Astrocyte of the hippocampus (primary cell): ENCODE measurements at regions not wholly inside any gene's neighbourhood (a gene's known extent, or its start where the extent isn't known, plus 50 kb on each side); places are given as distances from the start of the nearest gene placed in this dataset.

ENCODE experiments used
- DNase-seq: peaks from one replicate; pipeline ENCODE4 v3.0.0; 2011; ENCODE audit warnings: low read depth, low spot score

DNA sequence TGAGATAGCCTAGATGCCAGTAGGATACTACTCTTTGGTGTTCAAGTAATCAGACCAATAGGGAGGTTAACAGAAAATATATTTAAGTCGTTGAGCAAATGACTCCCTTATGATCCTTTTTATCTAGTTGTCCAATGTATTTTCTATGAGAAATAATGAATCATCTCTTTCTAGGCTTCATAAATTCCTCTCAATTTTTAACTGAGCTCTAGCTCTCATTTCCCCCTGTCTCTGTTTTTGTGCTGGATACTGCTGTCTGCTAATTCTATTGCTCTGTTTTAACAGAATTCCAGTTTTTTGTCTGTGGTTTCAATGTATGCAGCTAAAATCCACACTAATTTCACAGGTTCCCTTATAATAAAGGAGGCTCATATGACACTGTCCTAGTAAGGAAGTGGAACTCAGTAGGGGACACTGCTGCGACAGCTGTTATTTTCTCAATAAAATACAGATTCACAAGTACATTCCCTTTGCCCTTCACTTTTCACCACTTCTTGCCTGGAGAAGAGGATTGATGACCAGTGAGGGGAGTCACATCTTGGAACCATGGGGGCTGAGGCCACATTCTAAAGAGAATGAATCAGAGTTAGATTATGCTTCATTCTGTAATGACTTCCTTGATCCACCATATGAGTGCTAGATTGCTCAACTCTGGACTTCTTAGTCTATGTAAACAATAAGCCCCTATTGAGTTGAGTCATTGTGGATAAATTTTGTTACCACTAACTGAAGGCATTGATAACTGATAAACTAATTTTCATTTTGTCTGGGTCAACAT lies 558.7 kb upstream of the KCNMB2 start:
- DNase-seq, result peak; percentile 66

DNA sequence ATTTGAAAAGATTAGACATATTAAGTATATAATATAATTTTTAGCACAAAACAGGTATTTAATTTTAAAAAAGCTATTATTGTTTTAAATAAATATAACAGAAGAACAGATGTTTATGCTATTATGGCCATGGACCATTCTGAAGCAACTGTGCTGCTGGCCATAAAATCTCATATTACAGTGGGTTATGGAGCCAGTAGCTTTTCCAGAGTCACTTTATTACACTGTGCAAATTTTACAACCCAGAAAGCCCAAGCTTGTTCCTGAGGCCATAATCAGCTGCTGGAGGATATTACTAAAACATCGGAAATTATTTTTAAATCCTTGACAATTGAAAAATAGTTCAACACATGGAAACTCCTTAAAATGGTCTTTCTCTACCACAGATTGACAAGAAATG lies 557.3 kb upstream of the KCNMB2 start:
- no peak for DNase-seq

DNA sequence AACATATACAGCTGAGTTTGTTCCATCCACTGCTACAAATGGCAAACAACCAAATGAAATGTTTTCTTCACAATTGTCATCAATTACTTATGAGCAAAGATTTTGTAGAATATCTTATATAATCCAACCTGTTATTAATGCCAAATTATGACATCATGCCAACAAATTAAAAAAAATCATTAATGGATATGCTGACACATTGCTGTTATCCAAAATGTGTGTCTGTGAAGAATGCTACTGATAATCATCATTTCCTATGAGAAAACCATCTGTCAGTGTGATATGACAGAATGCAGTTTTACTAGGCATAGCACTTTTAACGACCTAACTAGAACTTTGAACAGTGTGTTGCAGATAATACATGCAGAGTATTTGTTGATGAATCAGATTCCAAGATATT lies 556.5 kb upstream of the KCNMB2 start:
- DNase-seq, result no peak

DNA sequence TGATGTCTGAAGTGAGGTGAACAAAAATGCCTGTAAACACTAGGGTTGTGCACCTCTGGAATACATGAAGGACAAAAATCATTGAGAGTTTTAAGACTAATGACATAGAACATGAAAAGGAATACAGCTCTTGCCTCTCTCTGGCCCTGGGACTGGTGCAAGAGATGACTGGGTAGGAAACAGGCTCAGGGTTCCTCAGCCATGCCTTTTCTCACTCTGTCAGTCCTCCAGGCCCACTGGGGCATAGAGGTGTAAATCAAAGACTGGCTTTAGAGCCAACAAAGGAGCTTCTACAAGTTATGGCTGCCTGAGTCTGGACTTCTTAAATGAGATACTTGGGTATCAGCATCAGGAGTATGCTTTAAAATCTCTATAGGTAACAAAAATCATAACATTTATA lies 554.7 kb upstream of the KCNMB2 start:
- DNase-seq, result no peak

DNA sequence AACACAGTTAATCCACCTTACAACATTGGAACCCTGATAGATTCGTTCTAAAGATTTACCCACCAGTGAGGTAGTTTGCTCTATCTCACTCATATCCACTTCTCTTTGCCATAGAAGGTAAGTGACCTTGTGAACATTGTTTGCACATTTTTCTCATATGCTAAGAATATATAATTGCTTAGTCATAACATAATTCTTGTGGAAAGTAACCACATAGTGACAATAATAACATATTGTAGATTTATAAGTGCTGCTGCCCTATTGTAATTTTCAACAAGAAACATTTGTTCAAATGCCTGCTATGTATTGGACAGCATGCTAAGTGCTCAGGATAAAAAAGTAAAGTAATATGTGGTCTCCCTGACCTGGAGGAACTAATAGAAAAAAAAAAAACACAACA lies 554.2 kb upstream of the KCNMB2 start:
- peak; percentile 15 for DNase-seq

DNA sequence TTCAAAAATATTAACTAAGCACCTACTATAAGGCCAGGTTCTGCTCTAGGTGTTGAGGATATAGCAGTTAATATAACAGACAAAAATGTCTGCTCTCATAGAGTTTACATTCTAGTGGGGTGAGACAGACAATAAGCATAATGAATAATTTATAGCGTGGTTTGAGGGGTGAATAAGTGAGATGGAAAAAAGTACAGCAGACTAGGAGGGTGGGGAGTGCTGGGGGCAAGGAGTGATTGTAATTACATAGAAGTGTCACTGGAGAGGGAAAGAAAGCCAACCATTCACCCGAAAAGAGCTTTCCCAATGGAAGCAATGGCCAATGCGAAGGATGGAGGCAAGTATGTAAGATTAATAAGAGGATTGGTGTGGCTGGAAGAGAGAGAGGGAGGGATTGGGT lies 552.9 kb upstream of the KCNMB2 start:
- peak; percentile 61 for DNase-seq

DNA sequence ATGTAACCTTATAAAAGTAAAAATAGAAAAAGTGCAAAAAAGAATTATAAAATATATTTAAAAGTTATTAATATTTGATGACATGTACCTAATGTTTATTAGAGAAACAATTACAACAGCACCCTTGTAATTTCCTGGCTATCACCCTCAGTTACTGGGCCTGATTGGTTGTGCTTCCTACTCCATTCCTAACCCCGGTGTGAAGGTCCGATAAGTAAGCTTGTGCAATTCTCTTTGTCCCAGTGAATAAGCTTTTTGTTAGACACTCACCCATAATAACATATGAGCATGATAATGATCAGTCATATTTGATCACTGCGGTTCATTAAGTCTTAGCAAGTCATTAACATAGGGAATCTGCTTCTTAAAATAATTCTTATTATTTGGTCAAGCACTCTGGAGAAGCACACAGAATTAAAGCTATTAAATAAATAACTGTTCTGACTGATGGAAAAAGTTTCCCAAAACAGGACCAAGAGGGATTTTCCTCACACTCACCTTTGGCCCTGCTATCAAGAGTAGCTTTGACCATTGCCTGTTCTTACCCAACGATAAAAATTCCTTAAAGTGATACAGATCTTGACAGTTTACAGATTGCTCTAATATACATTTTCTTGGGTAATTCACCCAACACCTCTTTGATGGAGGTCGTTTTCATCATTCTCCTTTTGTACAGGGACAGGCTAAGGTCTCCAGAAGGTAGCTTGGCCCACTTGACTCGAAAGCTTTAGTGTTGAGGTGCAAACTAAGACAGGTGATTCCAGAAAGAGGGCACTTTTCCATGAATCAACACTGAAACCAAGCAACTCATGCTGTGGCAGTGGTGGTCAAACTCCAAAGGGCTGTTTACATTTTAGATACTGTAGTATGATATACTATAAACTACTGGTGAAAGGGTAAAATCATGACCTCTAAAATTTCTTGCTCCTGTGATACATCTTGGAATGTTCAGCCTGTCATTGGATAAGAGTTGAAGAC lies 543.0 kb upstream of the KCNMB2 start:
- DNase-seq, result no peak

DNA sequence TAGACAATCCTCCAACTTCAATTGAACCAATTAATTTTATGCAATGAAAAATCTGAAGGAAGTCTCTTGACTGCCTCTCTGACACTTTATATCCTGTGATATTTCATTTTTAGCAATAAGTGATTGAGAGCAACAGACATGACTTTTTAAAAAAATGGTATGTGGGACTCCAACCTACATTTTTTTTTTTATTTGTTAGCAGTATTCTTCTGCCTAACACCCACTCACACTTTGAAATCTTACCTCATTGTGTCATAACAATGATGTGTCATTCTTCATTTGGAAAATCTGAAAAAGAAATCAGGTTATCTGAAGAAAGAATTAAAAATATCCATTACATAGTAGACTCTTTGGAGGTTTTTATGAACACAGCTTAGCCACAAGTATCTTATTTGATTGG lies 541.3 kb upstream of the KCNMB2 start:
- no peak for DNase-seq

DNA sequence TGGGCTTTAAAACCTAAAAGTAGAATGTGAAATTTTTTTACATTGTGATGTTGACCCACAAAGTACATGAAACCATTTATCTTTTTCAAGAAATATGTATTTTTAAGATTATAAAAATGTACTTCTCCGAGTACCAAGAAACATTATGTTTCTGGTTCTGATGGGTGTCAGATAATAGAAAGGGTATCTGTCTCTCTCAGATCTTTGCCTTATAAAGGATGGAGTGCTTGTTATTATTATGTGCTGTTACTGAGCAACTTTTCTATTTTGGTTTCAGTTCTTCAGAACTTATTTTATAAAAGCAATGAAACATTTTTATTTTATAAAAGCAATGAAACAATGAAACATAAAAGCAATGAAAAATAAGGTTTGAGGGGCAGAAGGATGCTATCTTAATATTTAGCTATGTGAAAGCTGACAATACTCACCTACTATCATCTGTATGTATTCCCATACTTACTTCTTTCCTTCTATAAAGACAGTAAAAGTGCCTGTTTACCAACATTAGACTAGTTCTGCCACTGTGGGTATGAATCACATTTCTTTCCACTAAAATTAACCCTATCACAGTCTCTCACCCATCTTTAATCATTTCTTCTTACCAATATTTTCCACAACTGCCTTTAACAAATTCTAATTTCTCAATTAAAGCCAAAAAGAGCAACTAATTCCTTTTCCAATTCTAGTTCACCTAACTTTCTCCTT lies 540.7 kb upstream of the KCNMB2 start:
- no peak for DNase-seq

DNA sequence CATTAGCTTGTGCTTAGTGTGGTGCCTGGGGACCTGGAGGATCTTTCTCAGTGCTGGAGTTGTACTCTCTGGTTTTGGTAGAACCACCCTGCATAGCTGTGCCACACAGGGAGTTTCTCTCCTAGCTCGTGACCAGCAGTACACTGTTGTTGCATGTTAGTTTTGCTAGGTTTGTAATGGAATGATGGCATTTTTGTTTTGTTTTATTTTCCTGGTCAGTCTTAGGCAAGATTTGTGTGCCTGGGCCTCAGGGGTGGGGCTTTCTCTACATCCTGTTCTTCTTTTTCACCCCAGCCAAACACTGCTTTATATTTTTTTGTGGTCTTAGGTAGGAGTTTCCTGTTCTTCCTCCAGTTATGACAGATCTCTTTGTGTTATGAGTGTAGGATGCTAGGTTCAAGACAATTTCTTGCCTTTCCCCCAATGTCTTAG lies 534.5 kb upstream of the KCNMB2 start:
- DNase-seq, result no peak

DNA sequence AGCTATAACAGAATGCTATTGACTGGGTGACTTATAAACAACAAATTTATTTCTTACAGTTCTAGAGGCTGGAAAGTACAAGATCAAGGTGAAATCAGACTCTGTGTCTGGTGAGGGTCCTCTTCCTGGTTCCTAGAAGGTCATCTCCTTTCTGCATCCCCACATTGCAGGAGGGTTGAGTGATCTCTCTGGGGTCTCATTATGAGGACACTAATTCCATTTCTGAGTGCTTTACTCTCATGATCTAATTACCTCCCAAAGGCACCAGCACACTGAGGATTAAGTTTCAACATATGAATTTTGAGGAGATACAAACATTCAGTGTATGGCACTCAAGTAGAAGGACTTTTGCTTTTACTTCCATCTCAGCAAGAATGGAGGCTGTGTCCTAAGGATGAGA lies 534.1 kb upstream of the KCNMB2 start:
- no peak for DNase-seq

DNA sequence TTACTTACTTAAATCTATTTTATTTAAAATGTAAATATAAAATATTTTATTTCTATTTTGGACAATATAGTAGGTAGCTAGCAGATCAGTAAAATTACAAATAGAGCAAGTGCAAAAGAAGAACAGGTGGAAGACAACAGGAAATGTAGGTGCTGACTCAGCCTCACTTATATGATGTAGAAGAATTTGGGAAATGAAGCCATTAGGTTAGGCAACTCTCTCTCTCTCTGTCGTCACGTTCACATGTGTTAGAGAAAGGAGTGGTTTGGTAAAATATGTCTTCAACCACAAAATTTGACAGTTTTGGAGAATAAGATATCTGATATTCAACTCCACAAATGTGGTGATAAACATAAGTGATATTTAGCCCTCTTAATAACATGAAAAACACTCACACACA lies 532.5 kb upstream of the KCNMB2 start:
- DNase-seq, result no peak

DNA sequence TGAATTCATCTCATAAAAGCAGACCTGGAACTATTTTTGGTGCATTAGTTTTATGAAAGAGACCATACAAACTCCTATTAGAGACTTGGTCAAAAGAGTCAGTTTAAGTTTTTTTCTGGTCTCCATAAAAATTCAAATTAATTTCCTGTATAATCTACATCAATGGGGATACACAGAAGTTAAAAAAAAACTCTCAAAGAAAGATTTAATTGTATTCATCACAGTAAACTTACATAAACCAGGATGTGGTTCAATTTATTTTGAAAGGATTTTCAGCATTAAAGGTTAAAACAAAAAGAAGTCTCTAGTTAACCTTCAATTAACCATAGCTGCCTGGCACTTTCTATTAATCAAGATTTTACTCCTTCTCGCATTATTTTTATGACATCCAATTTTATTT lies 530.3 kb upstream of the KCNMB2 start:
- DNase-seq, result no peak

DNA sequence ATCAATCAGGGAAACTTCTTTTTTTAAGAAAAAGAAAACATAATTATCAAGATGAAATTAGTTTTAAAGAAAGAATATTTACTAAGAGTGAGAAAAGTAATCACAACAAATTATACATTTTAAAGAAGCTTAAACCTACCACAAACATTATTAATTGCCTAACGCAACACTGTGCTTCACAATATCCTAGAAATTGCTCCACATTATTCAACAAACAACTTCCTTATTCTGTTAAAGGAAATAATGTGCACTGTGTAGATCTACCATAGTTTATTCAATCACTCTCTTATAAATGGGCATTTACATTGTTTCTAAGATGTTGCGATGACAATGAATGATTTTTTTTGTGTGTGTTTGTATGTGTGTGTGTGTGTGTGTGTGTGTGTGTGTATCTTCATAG lies 525.9 kb upstream of the KCNMB2 start:
- DNase-seq, result no peak

DNA sequence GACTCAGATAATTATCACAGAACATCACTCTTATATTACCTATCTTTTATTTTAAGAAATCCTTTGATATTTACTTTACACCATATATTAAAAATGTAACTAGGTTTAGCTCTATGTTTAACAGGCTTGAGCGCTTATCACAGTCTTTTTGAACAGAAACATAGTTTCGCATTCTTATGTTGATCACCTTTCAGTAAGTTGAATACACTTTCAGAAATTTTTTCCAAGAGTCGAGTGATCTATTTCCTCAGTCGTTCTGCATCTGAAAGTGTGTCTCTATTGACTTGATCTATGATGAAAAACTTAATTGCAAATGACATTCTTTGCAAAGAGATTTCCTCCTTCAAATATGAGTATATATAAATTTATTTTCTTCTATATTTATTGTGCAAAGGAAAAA lies 516.6 kb upstream of the KCNMB2 start:
- DNase-seq, result no peak

DNA sequence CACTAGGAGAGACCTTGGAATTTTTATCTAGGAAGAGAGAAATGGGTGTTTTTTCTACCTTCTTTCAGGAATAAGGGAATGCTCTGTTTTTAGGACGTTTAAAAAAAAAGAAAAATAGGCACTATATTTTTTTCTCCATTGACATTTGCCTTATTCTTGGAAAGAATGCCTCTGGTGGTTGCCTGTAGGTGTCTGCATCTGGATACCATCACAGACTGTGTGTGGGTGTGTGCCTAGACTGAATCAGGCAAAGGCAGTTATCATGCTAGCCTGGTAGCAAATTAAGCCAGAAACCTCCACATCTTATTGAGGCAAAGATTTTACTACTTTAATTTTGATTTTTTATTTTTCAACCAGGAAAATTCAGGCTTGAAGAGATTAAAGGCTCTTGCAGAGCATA lies 513.6 kb upstream of the KCNMB2 start:
- no peak for DNase-seq

DNA sequence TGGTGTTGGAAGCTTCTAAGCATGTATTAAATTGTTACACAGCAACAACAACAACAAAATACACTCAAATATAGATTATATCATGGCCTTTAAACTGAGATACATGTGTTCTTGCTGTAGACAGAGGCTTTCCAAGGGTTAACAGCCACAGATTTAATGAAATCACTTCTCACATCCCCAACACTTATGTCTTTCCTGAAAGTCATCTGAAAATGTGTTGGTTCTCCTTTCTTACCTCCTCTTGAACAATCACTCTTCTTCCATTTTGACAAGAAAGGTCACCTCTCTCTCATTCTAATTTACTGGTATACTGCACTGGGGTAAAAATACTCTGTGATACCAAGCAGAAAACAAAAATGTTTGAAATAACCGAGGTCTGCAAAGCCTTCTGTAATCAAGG lies 507.3 kb upstream of the KCNMB2 start:
- no peak for DNase-seq

DNA sequence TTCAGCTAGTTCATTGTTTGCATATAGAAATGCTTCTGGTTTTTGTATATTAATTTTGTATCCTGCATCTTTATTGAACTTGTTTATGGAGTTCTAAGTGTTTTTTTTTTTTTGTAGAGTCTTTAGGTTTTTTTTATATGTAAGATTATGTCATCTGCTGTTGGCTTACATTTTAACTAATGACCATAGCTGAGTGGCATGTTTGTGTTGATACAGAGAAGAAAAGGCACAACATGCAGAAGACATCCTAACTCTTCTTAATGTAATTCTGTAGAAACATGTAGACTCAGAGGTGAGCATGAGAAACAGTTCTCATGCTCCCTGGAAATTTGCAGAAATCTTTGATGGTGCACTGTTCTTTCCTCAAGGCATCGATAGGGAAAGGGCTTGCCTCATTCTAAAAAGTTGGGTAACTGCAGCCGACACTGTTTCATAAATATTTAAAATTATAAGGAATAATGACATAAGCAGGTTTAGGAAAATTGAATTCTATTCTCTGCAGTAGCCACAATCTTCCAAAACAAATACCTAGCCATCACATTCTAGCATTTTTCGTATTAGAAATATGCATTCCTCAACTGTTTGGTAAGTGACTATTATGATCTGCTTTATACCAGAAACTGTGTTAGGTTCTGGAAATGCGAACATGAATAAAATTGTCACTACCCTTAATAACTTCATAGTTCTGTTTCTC lies 499.6 kb upstream of the KCNMB2 start:
- DNase-seq, result peak; percentile 50

DNA sequence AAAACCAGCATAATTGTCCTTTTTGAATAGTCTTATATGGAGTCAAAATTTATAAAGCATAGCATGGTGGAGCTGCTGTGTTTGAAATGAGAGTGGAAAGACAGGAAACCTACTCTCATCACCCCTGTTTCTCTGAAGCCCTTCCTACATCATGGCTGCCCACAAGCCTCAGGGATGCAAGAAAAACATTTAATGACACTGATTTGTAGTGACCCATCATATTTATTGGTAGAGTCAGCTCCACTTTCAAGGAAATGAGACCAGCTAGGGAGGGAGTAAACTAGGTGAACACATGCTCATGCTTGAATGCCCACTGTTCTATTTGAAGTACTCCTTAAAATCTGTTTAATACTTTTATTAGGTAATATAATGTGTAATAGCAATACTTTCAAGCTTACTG lies 494.3 kb upstream of the KCNMB2 start:
- DNase-seq, result no peak

DNA sequence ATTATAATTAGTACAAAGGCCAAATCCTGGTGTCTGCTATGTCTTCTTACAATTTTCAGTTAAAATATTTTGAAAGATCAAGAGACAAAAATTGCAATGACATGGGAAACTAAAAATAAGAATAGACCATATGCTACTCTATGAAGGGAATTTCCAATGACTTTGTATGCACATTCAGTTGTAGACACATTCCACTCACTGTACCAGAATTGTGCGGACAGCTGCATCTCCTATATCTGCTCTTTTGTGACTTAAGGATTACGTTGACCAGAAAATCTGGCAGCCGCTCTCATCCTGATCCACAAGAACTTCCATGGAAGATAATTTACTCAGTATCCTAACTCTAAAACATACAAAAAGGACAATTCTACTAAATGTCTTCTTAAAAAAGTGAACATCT lies 493.9 kb upstream of the KCNMB2 start:
- DNase-seq, result no peak

DNA sequence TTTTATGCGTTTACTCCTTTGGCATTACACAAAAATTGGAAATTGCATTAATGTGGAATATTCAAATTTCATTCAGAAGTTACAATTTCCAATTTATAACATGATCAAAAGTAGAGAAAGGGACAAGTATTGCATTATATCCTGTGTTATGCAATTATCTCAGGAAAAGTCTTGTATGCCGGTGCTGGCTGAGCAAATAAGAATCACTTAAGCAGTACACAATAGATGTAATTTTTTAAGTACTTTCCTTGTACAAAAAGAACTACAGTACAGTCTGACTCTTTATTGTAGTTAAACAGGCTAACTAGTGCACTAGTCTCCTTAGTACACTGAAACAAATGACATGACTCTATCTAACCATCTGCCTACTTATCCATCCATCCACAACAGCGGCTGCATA lies 493.2 kb upstream of the KCNMB2 start:
- no peak for DNase-seq

DNA sequence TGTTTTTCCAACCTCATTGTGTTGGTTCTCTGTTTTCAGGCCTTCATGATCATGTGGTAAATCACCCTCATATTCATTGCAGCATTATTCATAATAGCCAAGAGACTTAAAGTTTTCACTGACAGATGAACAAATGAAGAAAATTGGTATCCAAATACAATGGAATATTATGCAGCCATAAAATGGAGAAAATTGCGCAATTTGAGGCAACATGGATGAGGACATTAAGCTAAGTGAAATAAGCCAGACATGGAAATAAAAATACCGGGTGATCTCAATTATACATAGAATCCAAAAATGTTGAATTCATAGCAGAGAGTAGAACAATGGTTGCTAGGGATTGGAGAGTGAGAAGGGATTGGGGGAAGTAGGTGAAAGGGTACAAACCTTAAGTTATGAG lies 491.9 kb upstream of the KCNMB2 start:
- no peak for DNase-seq
